ENCODE measurements at regions not wholly inside any gene's neighbourhood (a gene's known extent, or its start where the extent isn't known, plus 50 kb on each side); places are given as distances from the start of the nearest gene placed in this dataset.
A peak's percentile ranks its signal among the peaks of the same experiment; 100 is the strongest.

DNA sequence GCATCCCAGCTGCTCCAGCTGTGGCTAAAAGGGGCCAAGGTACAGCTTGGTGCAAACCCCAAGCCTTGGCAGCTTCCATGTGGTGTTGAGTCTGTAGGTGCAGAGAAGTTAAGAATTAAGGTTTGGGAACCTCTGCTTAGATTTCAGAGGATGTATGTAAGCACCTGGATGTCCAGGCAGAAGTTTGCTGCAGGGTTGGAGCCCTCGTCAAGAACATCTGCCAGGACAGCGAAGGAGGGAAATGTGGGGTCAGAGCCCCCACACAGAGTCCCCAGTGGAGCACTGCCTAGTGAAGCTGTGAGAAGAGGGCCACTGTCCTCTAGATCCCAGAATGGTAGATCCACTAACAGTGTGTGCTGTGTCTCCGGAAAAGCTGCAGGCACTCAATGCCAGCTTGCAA lies 236.2 kb upstream of the ADRA1B start:
- Histone ChIP-seq H3K4me3 (no peak overlapping the region), H3K27ac (ENCODE audit: extremely low read depth, low read depth, low read length) (no peak overlapping the region), H3K9ac (ENCODE audit: insufficient read depth in 1 of 2, low read depth in 2 of 2, low read length in 2 of 2) (no peak overlapping the region), H3K79me2 (ENCODE audit: control insufficient read depth, insufficient read depth, low read length) (no peaks in the 10 kb centered on the region), H4K20me1 (replicated peaks; ENCODE audit: control insufficient read depth, insufficient read depth, low read length) (no peaks in the 10 kb centered on the region), H3K4me2 (ENCODE audit: insufficient read depth, low read length) (no peak overlapping the region), H2AFZ (ENCODE audit: low read depth, low read length) (no peak overlapping the region), H3K4me1 (replicated peaks in 1 of 2; ENCODE audit: control insufficient read depth in 2 of 2, insufficient read depth in 2 of 2, low read length in 2 of 2) (no peaks in the 10 kb centered on the region), H3K27me3 (ENCODE audit: control insufficient read depth in 2 of 2, insufficient read depth in 2 of 2, low read length in 2 of 2) (no peaks in the 10 kb centered on the region), H3K36me3 (ENCODE audit: control insufficient read depth, insufficient read depth, low read length) (no peaks in the 10 kb centered on the region), H3K9me1 (ENCODE audit: control insufficient read depth, insufficient read depth, low read length) (no peaks in the 10 kb centered on the region), H3K9me3 (replicated peaks; ENCODE audit: control insufficient read depth, insufficient read depth, low read depth, low read length) (no peaks in the 10 kb centered on the region)
- in situ Hi-C loops (cut with MboI), result no loop called here
- no peak for FAIRE-seq
- ChIA-PET CTCF (ENCODE audit: low intra/inter-chr PET ratio) (no interaction called here), POLR2A (no interaction called here)
- 2% methylated on average over 3 of the region's 3 CpGs for WGBS (ENCODE audit: insufficient coverage, low coverage, missing lambda C conversion rate)
- no peak for ATAC-seq
- BruUV-seq (replicated peaks), result no TSS peak
- no peak for DNase-seq (ENCODE audit: extremely low read depth in 1 of 4, low spot score in 3 of 4)
- TF ChIP-seq HDAC3 (IDR thresholded peaks at IDR 0.05; ENCODE audit: borderline replicate concordance, partially characterized antibody) (no peak), ZNF316 (IDR thresholded peaks at IDR 0.05) (no peak), TRIM28 (IDR thresholded peaks at IDR 0.05) (peak; percentile 61; the same call in 1 of the 2 replicates), ZNF263 (CRISPR knock-in tag; IDR thresholded peaks at IDR 0.05; ENCODE audit: borderline replicate concordance) (no peak), CBX5 (IDR thresholded peaks at IDR 0.05; ENCODE audit: borderline replicate concordance, low read depth) (peak; percentile 93), TRIM24 (IDR thresholded peaks at IDR 0.05) (peak in 1 of 2 experiments; percentile 14; a peak in 1 of 4 replicates), CBX1 (IDR thresholded peaks at IDR 0.05; ENCODE audit: low read depth) (peak; percentile 56; the same call in 1 of the 2 replicates), ZFP36 (IDR thresholded peaks at IDR 0.05; ENCODE audit: low read depth, low read length, partially characterized antibody) (peak; percentile 70), CBX3 (IDR thresholded peaks at IDR 0.05; ENCODE audit: borderline replicate concordance in 1 of 2, low read length in 2 of 2) (0 out of 3 replicates have a peak, but pooled peaks of 1 of the 2 experiments have one; percentile 37)
- TF ChIP-seq, protein P1, sequence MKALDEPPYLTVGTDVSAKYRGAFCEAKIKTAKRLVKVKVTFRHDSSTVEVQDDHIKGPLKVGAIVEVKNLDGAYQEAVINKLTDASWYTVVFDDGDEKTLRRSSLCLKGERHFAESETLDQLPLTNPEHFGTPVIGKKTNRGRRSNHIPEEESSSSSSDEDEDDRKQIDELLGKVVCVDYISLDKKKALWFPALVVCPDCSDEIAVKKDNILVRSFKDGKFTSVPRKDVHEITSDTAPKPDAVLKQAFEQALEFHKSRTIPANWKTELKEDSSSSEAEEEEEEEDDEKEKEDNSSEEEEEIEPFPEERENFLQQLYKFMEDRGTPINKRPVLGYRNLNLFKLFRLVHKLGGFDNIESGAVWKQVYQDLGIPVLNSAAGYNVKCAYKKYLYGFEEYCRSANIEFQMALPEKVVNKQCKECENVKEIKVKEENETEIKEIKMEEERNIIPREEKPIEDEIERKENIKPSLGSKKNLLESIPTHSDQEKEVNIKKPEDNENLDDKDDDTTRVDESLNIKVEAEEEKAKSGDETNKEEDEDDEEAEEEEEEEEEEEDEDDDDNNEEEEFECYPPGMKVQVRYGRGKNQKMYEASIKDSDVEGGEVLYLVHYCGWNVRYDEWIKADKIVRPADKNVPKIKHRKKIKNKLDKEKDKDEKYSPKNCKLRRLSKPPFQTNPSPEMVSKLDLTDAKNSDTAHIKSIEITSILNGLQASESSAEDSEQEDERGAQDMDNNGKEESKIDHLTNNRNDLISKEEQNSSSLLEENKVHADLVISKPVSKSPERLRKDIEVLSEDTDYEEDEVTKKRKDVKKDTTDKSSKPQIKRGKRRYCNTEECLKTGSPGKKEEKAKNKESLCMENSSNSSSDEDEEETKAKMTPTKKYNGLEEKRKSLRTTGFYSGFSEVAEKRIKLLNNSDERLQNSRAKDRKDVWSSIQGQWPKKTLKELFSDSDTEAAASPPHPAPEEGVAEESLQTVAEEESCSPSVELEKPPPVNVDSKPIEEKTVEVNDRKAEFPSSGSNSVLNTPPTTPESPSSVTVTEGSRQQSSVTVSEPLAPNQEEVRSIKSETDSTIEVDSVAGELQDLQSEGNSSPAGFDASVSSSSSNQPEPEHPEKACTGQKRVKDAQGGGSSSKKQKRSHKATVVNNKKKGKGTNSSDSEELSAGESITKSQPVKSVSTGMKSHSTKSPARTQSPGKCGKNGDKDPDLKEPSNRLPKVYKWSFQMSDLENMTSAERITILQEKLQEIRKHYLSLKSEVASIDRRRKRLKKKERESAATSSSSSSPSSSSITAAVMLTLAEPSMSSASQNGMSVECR (CRISPR knock-in tag; IDR thresholded peaks at IDR 0.05), result no peak
- intact Hi-C loops (cut with micrococcal nuclease), result loop anchor here (5.0 kb wide), 1 partner anchor 238 kb away; no protein-coding TSS in a partner anchor
